ENCODE measurements at regions not wholly inside any gene's neighbourhood (a gene's known extent, or its start where the extent isn't known, plus 50 kb on each side); places are given as distances from the start of the nearest gene placed in this dataset.
"Not testable (repeated sequence)": the region's sequence is repeated elsewhere in the genome, so short reads cannot be mapped to it uniquely, and the experiment has no call there.

- no peak for DNase-seq (ENCODE audit: low read depth in 4 of 4, low spot score in 1 of 4)
These were observed 63.1 kb downstream of the TSN start for GRCh38 chr2:121818546-121818945.

DNA sequence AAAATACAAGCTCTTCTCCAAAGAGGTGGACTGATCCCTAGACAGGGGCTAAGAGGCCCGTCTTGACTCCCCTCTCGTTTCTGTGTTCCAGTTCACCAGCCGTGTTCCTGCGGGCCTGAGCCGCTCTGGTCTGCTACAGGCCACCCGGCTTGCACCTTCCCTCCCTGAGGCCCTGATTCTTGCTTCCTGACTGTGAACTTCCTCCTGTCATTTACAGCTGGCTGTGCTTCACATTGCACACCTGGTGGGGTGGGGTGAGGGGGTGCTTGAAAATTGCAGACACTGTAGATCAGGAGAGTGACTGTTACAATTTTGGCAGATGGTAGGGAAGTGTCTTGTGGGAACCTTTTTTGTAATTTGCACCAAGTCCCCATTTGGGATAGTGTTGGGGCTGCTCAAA lies 64.4 kb downstream of the TSN start:
- no peak for DNase-seq (ENCODE audit: low read depth in 4 of 4, low spot score in 1 of 4)

DNA sequence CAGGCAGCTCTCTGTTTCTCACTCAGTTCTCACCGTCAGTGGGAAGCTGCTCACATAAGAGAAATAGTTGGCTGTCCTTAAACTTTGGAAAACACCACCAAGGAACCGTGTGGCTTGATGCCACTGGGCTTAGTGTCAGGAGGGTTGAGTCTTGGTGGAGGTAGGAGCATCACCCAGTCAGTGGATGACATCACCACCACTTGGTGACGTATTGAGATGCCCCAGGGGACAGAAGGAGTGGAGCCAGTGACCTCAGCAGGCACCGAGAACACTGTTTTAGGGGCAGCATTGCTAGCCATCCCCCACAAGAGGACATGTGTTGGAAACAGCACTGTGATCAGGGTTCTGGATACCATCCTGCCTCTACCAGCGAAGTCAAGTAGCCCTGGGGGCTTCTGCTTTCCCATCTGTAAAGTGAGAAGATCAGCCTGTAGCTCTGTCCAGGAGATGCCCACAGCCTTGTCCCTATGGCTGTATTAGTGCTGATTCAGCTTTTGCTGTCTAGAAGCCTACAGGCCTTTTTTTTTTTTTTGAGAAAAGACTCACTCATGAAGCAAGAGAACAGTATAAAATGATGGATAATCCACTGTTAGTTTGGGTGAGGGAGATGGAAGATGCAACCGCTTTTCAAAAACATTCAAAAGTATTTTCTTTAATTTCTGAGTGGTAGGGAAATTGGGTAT lies 66.2 kb downstream of the TSN start:
- no peak for DNase-seq (ENCODE audit: low read depth in 4 of 4, low spot score in 1 of 4)

GRCh38 chr2:121824264-121824663 lies 68.8 kb downstream of the TSN start:
- no peak for DNase-seq (ENCODE audit: low read depth in 4 of 4, low spot score in 1 of 4)

DNA sequence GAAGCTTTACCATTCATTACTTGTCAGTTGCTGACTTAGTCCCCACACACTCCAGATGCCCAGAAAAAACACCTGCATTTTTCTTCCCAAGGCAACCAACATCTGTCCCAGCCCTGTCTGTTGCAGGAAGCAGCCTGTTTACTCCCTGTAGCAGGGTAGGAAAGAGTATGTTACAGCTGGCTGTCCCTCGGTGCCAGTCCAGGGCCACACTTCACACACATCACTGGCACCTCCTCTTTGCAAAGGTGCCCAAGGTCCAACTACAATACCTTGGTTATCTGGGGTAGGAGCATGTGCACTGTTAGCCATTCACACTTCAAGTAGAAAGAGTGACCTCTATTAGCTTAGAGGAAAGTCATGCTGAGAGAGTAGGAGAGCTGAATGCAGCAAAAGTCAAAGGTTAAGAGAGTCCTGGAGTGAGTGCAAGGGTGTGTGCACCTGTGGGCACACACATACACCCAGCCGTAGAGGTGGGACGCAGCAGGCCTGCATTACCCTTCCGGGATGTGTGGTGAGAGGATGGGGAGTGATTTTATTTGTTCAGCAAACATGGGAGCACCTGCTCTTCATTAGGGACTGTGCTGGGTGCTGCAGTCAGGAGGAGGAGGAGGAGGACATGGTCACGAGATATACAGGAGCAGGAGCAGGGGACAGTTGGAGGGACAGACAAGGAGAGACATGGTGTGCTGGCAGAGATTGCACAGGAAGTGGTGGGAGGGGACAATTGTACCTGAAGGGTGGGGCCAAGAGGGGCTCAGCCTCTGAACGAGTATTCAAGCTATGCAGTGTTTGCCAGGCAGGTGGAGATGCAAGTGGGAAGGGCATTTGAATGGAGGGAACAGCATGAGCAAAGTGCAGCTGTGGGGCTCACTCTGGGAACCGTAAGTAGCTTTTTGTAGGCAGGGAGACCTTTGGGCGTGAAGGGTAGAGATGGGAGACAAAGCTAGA lies 69.8 kb downstream of the TSN start:
- DNase-seq (ENCODE audit: low read depth in 4 of 4, low spot score in 1 of 4): no peak

DNA sequence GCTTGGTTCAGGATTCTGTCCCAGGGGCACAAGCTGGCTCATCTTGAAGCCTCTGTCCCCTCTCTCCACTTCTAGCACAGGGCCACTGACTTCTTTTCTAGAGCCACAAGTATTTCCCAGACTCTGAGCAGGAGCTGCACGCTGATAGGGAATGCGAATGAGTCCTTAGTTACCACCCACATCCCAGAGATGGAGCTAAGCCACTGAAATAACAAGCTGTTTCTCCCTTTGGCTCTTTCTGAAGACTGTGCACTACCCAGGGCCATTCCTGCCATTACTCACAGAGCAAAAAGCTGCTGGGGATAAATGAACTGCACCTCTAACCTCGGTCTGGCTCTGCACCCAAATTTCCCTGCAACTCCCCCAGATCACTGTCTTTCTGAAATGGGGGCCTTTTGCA lies 70.6 kb downstream of the TSN start:
- no peak for DNase-seq (ENCODE audit: low read depth in 4 of 4, low spot score in 1 of 4)

GRCh38 chr2:121828281-121828731 lies 72.9 kb downstream of the TSN start:
- DNase-seq (ENCODE audit: low read depth in 4 of 4, low spot score in 1 of 4): no peak

DNA sequence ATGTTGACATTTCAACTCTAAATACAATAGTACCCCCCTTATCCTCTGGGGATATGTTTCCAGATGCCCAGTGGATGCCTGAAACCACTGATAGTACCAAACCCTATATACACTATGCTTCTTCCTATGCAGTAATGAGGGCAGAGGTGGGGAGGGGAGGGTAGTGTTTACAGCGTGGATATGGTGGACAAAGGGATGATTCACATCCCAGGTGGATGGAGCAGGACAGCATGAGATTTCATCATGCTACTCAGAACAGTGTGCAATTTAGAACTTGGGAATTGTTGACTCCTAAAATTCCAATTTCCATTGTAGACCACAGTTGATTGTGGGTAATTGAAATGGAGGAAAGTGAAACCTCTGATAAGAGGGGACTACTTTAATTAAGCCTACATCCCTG lies 75.4 kb downstream of the TSN start:
- no peak for DNase-seq (ENCODE audit: low read depth in 4 of 4, low spot score in 1 of 4)

DNA sequence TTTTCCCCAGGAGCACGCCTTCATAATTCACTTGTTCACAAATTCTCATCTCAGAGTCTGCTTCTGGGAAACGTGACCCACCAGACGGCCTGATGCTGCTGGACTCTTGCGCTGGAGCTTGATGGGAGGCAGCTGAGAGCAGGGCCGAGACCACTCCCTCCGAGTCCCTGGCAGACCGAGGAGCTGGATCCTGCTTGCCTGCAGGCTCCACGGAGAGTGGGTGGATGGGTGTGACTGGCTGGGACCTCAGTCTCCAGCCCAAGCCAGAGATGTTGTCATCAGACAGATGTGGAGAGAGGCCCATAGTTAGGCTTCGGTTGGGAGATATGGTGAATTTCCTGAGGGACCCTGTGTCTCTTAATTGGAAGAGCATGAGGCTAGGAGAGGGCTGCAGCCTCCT lies 76.4 kb downstream of the TSN start:
- no peak for DNase-seq (ENCODE audit: low read depth in 4 of 4, low spot score in 1 of 4)

DNA sequence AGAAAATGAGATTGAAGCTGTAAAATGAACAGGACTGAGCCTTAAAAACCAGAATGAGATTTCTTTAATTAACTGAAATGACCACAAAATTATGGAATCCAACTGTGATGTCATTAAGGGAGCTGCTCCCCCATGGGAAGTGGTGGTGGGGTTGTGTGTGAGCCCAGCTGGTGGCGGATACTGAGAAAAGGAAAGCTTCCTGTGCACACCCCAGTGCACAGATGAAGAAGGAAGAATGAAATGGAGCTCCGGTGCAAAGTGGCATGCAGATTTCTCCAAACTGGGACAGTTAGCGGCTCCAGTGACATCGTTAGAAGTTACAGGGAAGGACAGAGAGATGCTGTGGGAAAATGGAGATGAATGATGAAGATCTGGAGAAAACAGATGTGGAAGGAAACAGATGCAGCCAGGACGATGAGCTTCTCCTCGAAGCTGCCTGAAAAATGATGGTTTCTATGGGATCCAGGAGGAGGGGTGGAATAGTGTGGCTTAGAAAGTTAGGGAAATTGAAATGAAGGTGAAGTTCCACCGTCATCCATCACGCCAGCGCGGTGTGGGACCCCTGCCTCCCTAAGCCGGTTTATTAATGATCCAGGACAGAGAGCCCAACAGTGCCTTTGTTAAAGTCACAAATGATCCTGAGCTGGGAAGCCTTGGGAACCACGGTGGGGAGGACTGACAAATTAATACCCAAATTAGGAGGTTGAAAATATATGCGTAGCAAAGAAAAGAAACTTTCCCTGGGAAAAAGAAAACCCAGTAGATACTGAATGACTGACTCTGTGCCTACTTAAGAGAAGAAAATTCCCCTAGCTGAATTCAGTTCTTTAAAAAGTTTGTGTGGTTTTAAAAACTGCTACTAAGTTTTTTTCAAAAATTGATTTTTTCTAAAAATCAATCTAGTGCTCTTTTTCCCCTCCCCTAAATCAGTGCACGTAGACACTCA lies 77.2 kb downstream of the TSN start:
- DNase-seq (ENCODE audit: low read depth in 4 of 4, low spot score in 1 of 4): no peak

DNA sequence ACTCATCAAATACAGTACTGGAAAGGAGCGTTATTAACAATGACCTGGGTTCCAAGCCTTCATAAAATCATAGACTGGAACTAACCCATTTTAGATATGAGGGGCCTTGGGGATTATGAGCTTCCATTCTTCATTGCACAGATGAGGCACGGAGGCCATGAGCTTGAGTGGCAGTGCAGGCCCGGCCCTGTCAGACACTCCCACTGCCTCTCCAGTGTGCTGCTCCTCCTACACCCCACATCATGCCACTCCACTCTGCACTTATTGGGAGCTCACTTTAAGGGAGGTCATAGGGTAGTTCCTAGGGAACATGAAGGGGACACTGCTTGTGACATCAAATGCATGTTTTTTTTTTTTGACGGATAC lies 77.9 kb downstream of the TSN start:
- DNase-seq (ENCODE audit: low read depth in 4 of 4, low spot score in 1 of 4): no peak

DNA sequence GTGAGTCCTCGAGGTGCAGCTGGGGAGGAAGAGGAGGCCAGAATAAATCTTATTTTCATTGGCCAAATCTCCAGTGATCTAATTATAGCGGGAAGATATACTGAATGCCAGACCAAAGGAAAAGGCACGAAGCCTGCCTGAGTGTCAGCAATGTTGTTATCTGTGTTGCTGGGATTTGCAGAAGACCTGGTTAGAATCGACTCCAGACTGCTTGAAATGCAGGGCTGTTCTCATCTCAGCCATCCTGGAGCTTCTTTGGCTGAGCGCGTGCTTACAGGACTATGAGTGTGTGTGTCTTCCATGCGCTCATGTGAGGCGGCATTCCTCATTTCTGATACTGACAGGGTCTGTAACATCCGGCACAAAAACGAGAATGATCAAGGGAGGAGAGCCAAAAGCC lies 81.2 kb downstream of the TSN start:
- no peak for DNase-seq (ENCODE audit: low read depth in 4 of 4, low spot score in 1 of 4)

GRCh38 chr2:121837591-121837990 lies 82.1 kb downstream of the TSN start:
- no peak for DNase-seq (ENCODE audit: low read depth in 4 of 4, low spot score in 1 of 4)

- DNase-seq (ENCODE audit: low read depth in 4 of 4, low spot score in 1 of 4): no peak
These were observed 83.1 kb downstream of the TSN start for GRCh38 chr2:121838551-121838950.

- DNase-seq (ENCODE audit: low read depth in 4 of 4, low spot score in 1 of 4): no peak
These were observed 84.1 kb downstream of the TSN start for GRCh38 chr2:121839584-121839983.

DNA sequence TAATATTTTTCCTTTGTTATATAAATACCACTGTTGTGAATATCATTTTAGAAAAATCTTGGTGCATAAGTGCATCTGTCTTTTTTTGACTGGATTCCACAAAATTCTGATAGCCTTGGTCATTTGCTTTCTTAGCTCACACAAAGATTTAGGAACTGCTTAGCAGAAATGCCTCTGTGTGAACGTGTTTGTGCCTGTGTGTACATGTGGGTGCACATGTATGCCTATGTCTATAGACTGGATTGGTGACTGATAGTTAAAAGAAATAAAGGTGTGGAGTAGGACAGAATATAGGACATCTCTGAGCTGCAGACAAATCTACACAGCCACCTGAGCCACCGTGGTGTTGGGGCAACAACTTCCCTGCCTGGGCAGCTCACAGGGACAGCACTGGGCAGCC lies 93.8 kb downstream of the TSN start:
- no peak for DNase-seq (ENCODE audit: low read depth in 4 of 4, low spot score in 1 of 4)

GRCh38 chr2:121853149-121853548 lies 97.7 kb downstream of the TSN start:
- not testable (repeated sequence) for DNase-seq (ENCODE audit: low read depth in 4 of 4, low spot score in 1 of 4)

DNA sequence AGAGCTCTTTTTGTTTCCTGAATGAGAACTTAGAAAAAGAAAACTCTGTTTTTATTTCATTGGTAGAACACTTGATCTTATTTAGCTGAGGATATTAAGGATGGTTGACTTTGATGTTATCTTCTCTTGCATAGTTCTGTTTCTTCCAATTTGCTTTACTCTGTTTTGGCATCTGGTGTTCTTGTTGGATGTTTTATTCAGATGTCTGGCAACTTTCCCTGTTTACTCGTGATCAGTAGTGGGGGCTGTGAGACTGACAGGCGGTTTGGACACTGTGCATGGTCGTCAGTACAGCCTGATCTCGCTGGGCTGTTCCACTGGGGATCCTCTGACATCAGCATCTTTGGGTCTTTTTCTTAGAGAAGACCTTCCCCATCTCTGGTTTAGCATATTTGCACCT lies 100.1 kb downstream of the TSN start:
- no peak for DNase-seq (ENCODE audit: low read depth in 4 of 4, low spot score in 1 of 4)

- no peak for DNase-seq (ENCODE audit: low read depth in 4 of 4, low spot score in 1 of 4)
These were observed 100.9 kb downstream of the TSN start for GRCh38 chr2:121856360-121856759.

DNA sequence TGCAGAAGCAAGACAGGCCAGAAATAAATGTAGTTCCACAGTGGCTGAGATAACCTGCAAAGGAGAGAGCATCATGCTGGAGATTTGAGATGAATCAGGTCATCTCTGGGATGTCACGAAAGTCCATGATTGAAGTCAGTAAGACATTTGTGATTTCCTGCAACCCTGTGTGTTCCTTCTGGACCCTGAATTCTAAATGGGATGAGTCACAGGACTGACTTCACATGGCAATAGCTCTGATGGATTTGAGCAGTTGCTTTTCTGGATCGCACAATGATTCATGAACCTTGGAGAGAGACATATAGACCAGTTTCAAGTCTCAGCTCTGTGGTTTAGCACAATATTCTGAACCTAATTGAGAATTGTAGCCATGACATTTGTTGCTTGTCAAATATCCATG lies 102.9 kb downstream of the TSN start:
- no peak for DNase-seq (ENCODE audit: low read depth in 4 of 4, low spot score in 1 of 4)

DNA sequence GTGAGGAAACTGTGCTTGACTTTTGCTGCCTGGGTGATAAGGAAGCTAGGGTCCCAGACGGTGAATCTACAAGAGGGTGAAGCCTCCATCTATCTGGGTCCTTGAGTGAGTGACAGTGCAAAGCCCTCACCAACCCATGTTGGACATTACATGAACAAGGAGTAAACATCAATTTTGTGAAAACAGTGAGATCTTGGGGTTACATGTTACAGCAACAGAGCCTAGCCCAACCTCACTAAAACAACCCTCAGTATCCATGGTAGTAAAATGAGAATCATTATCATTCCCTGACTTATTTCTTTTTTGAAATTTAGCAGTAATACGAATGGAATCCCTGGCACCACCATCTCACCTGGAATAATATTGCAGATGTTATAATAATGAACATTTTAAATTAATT lies 103.4 kb downstream of the TSN start:
- DNase-seq (ENCODE audit: low read depth in 4 of 4, low spot score in 1 of 4): no peak

Measured in stimulated activated CD4-positive, alpha-beta T cell treated with anti-CD3 and anti-CD28 coated beads, Interleukin-1b, Interleukin-23, amount 100 ng/mL, for 24 hours (primary cell).